ENCODE measurements at regions not wholly inside any gene's neighbourhood (a gene's known extent, or its start where the extent isn't known, plus 50 kb on each side); places are given as distances from the start of the nearest gene placed in this dataset.

- POLR2A ChIA-PET, result no interaction called here
- CTCF ChIA-PET, result no interaction called here
These were observed 457.4 kb upstream of the AGTR1 start for GRCh38 chr3:148240351-148240750.

GRCh38 chr3:148243609-148244008 is 454.1 kb upstream of the AGTR1 start:
- POLR2A ChIA-PET, result no interaction called here

DNA sequence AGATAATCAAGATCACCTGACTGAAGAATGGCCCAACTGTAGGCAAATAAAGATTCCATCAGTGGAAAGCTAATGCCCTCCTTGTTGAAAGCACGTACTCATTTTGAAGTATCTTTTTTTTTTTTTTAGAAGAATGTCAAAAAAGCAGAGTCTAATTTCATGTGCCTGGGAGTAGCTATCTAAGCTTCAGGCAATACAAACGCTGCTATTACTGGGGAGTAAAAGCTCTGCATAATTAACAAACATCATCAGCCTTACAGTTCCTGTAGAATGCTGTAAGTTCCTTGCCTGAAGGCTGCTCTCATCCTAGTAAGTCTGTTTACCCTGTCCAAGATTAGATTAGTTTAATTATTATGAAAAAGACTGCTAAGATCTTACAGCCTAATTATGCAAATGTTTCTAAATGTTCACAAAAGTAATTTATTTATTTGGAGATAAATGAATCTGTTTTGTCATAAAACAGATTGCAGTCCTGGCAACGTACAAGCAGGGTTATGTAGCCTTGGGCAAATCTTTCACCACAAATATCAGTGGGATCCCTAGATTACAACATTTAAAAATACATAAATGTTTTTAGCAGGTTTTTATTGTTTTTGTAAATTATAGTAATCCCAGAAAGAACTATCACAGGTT is 451.3 kb upstream of the AGTR1 start:
- ChIA-PET CTCF (interaction anchor here (0.5 kb wide), 1 partner anchor 605 kb away, joined by 3 read pairs; no protein-coding TSS in a partner anchor), POLR2A (no interaction called here)

More at GRCh38 chr3:148243609-148244008, 454.1 kb upstream of the AGTR1 start:
- CTCF ChIA-PET, result no interaction called here

- CTCF ChIA-PET, result no interaction called here
- POLR2A ChIA-PET, result no interaction called here
These were observed 444.0 kb upstream of the AGTR1 start for GRCh38 chr3:148253713-148254112.

DNA sequence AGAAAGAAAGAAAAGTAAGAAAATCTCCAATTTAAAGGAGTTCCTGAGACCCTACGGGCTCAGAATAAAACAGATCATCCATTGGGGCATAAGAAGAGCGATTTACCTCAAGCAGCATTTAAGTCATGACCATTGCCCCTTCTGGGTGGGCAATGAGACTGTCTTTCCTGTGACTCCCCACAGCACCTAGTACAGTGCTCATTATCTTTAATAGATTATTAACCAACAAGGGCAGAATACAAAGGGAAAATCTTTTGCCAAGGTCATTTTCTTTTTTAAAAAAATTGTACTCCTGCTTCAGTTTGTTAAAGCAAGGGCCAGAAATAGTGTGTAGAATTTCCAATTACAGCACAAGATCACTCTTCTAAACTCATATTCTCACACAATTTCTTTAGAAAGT is 443.3 kb upstream of the AGTR1 start:
- CTCF ChIA-PET, result no interaction called here

GRCh38 chr3:148255981-148256969 is 441.4 kb upstream of the AGTR1 start:
- POLR2A ChIA-PET, result no interaction called here
- CTCF ChIA-PET, result no interaction called here

More for the DNA sequence above, 443.3 kb upstream of the AGTR1 start:
- POLR2A ChIA-PET, result no interaction called here

GRCh38 chr3:148262980-148263379 is 434.7 kb upstream of the AGTR1 start:
- POLR2A ChIA-PET, result no interaction called here
- CTCF ChIA-PET, result no interaction called here

GRCh38 chr3:148265841-148266240 is 431.9 kb upstream of the AGTR1 start:
- ChIA-PET POLR2A (no interaction called here), CTCF (no interaction called here)

DNA sequence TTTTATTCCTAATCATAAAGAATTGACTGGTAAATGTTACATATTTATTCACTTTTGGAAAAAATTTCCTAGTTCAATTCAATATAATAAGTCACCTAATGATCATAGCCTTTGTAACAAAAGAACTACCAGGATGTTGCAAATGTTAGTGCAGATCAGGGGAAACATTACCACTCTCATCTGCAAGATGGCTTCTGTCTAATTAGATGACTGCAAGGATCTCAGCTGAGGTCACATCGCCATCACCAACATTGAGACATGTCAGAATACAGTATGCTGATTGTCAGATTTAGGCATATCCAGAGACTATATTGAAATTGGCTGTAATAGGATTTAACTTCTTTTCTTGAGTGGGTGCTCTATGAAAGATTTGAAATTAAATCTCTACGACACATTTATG is 431.4 kb upstream of the AGTR1 start:
- POLR2A ChIA-PET, result no interaction called here
- CTCF ChIA-PET, result no interaction called here

- ChIA-PET CTCF (no interaction called here), POLR2A (no interaction called here)
These were observed 427.9 kb upstream of the AGTR1 start for GRCh38 chr3:148269816-148270215.

GRCh38 chr3:148280623-148281242 is 417.0 kb upstream of the AGTR1 start:
- POLR2A ChIA-PET, result no interaction called here
- CTCF ChIA-PET, result no interaction called here

DNA sequence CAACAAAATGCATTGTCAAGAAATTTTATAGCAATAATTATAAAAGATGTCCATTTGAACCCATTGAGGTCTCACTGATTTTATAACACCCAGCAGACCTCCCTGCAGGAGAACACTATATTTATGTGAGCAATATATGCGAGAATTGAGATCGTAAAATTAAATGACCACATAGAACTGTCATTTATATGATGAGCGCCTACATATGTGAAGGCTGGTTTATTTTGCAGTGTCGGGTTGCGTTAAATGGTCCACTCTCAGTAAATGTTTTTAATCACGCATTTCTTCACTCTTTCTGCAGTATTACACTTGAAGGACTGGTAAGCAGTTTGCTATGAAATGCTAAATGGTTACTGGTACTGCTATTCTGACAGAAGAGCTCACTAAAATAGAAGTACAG is 408.5 kb upstream of the AGTR1 start:
- ChIA-PET CTCF (no interaction called here), POLR2A (no interaction called here)

- CTCF ChIA-PET, result no interaction called here
- POLR2A ChIA-PET, result no interaction called here
These were observed 400.7 kb upstream of the AGTR1 start for GRCh38 chr3:148297013-148297412.

DNA sequence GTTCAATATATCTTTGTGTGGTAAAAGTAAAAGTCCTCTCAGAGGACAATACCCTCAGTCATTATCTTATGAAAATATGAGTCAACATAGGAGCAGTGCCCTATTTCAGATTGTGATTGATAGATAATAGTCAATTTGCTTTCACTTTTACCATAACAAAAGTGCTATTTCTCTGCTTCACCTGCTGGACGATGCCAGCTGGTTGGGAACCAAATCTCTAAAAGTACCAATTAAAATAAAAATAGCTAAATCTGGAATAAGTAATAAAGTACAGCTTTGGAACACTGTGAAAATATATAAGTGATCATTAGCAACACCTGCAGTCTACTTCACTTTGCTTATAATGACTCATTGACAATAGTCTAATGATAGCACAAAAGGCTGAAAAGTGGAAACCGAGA is 390.3 kb upstream of the AGTR1 start:
- POLR2A ChIA-PET, result no interaction called here
- CTCF ChIA-PET, result no interaction called here

DNA sequence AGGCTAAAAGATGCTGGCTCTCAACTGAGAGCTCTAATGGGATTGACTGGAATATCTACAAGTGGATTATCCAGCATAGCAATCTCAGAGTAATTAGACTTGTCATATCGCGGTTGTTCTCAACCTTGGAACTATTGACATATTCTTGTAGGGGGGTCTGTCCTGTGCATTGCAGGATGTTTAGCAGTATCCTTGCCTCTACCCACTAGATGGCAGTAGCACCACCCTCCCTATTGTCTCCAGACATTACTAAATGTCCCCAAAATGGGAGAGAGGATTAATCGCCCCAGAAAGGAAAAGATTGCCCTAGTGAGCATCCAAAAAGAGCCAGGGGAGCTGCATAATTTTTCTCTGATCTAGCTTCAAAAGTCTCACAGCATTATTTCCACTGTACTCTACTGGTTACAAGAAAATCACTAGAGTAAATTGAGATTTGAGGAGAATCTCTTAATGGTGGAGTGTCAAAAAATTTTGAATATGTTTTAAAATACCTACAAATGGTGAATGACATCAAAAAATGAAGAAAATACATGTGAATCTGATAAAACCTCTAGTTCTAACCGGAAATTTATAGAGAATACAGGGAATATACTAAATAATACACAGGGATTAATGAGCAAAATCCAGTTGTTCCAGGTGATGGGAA is 388.2 kb upstream of the AGTR1 start:
- CTCF ChIA-PET, result interaction anchor here (0.7 kb wide), 1 partner anchor 45 kb away, joined by 3 read pairs; no protein-coding TSS in a partner anchor

GRCh38 chr3:148315756-148316155 is 381.9 kb upstream of the AGTR1 start:
- POLR2A ChIA-PET, result no interaction called here
- CTCF ChIA-PET, result no interaction called here

More for the DNA sequence above, 388.2 kb upstream of the AGTR1 start:
- POLR2A ChIA-PET, result no interaction called here

DNA sequence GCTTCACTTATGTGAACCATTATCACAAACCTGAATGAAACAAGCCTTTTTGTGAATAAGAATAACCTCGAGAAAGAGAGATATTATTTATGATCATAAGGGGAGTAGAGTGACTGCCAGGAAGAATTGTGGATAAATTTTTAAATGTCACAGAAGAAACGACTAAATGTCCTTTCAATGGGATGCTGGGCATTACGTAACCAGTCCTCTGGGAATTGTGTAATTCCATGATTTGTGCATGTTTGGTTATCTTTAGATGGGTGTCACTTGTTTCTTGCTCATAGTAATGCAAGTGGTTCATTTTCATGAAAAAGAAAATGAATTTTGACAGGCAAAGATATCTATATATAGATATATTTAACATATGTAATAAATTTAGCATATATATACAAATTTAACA is 379.5 kb upstream of the AGTR1 start:
- POLR2A ChIA-PET, result no interaction called here
- CTCF ChIA-PET, result no interaction called here

GRCh38 chr3:148319161-148319915 is 378.4 kb upstream of the AGTR1 start:
- ChIA-PET CTCF (no interaction called here), POLR2A (no interaction called here)

DNA sequence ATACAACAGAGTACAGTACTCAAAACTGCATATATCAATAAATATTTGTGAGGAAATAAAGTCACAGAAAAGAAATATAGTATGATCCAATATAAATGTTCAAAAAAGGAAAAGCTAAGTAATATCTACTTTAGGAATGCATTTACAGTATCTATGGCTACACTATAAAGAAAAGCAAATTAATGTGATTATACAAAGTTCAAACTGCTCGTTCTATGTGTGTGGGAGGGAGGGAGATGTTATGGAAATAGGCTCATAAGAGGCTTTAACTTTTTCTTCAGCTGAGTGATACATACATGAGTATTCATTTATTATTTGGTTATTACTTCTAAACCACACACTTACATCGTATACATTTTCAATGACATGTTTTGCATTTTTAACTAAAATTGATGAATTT is 377.7 kb upstream of the AGTR1 start:
- ChIA-PET CTCF (no interaction called here), POLR2A (no interaction called here)

Data from activated CD8-positive, alpha-beta memory T cell treated with anti-CD3 and anti-CD28 coated beads for 36 hours (primary cell).